ENCODE measurements at regions not wholly inside any gene's neighbourhood (a gene's known extent, or its start where the extent isn't known, plus 50 kb on each side); places are given as distances from the start of the nearest gene placed in this dataset.
A peak's percentile ranks its signal among the peaks of the same experiment; 100 is the strongest.
"Not testable (repeated sequence)": the region's sequence is repeated elsewhere in the genome, so short reads cannot be mapped to it uniquely, and the experiment has no call there.

GRCh38 chr1:184882957-184883815 lies 91.1 kb downstream of the NIBAN1 start:
- DNase-seq: no peak

- no peak for DNase-seq
Observed at GRCh38 chr1:184881941-184882913, 92.1 kb downstream of the NIBAN1 start.

GRCh38 chr1:184879876-184880557 lies 94.3 kb downstream of the NIBAN1 start:
- DNase-seq: peak in 1 of 2 experiments; percentile 61

- no peak for DNase-seq
Observed at GRCh38 chr1:184878602-184879001, 95.7 kb downstream of the NIBAN1 start.

- no peak for DNase-seq
Observed at GRCh38 chr1:184878002-184878401, 96.3 kb downstream of the NIBAN1 start.

- DNase-seq: not testable (repeated sequence)
Observed at GRCh38 chr1:184876015-184876414, 98.3 kb downstream of the NIBAN1 start.

GRCh38 chr1:184875218-184875617 lies 99.1 kb downstream of the NIBAN1 start:
- DNase-seq: no peak

- no peak for DNase-seq
Observed at GRCh38 chr1:184870319-184870718, 104.0 kb downstream of the NIBAN1 start.

GRCh38 chr1:184867866-184868689 lies 106.2 kb downstream of the NIBAN1 start:
- no peak for DNase-seq

- no peak for DNase-seq
Observed at GRCh38 chr1:184866991-184867788, 107.1 kb downstream of the NIBAN1 start.

- DNase-seq: no peak
Observed at GRCh38 chr1:184866586-184866985, 107.7 kb downstream of the NIBAN1 start.

GRCh38 chr1:184865831-184866230 lies 108.5 kb downstream of the NIBAN1 start:
- DNase-seq: no peak

GRCh38 chr1:184861755-184862336 lies 107.2 kb upstream of the EDEM3 start:
- DNase-seq: peak in 1 of 2 experiments; percentile 30

- DNase-seq: peak in 1 of 2 experiments; percentile 73
Observed at GRCh38 chr1:184860985-184861754, 106.5 kb upstream of the EDEM3 start.

GRCh38 chr1:184860535-184860934 lies 105.9 kb upstream of the EDEM3 start:
- DNase-seq: no peak

- DNase-seq: no peak
Observed at GRCh38 chr1:184859381-184860105, 104.9 kb upstream of the EDEM3 start.

GRCh38 chr1:184858288-184858687 lies 103.6 kb upstream of the EDEM3 start:
- DNase-seq: no peak

- DNase-seq: peak; percentile 1 to 66
Observed at GRCh38 chr1:184854496-184855140, 100.0 kb upstream of the EDEM3 start.

- DNase-seq: peak in 1 of 2 experiments; percentile 29
Observed at GRCh38 chr1:184854036-184854435, 99.4 kb upstream of the EDEM3 start.

All from NCI-H524 (cell line).